ENCODE measurements at regions not wholly inside any gene's neighbourhood (a gene's known extent, or its start where the extent isn't known, plus 50 kb on each side); places are given as distances from the start of the nearest gene placed in this dataset.

GRCh38 chr5:60330236-60330635 is 369.7 kb downstream of the DEPDC1B start:
- no peak for ATAC-seq
- Histone ChIP-seq H3K9me3 (peaks cover 0 to 8% of the 10 kb centered on the region in 2 donors), H3K27me3 (no peaks in the 10 kb centered on the region), H3K4me1 (no peaks in the 10 kb centered on the region), H3K4me3 (no peak overlapping the region), H3K27ac (no peak overlapping the region), H3K36me3 (no peaks in the 10 kb centered on the region)
- TF ChIP-seq CTCF (IDR thresholded peaks at IDR 0.05): no peak
- intact Hi-C loops (cut with DNase I): no loop called here
- no peak for DNase-seq

GRCh38 chr5:60325870-60326269 is 374.1 kb downstream of the DEPDC1B start:
- no peak for ATAC-seq
- intact Hi-C loops (cut with DNase I): no loop called here
- no peak for DNase-seq
- Histone ChIP-seq H3K4me1 (no peaks in the 10 kb centered on the region), H3K4me3 (no peak overlapping the region), H3K27ac (no peak overlapping the region), H3K9me3 (peaks cover 0 to 13% of the 10 kb centered on the region in 2 donors), H3K36me3 (no peaks in the 10 kb centered on the region), H3K27me3 (no peaks in the 10 kb centered on the region)
- no peak for TF ChIP-seq CTCF (IDR thresholded peaks at IDR 0.05)

- DNase-seq: no peak
- ATAC-seq: no peak
- Histone ChIP-seq H3K4me3 (no peak overlapping the region), H3K27me3 (no peaks in the 10 kb centered on the region), H3K27ac (no peak overlapping the region), H3K4me1 (no peaks in the 10 kb centered on the region), H3K9me3 (peaks cover 0 to 19% of the 10 kb centered on the region in 2 donors), H3K36me3 (no peaks in the 10 kb centered on the region)
- intact Hi-C loops (cut with DNase I): no loop called here
- no peak for TF ChIP-seq CTCF (IDR thresholded peaks at IDR 0.05)
These were observed 376.4 kb downstream of the DEPDC1B start for GRCh38 chr5:60323596-60323995.

GRCh38 chr5:60312098-60312497 is 387.9 kb downstream of the DEPDC1B start:
- no peak for TF ChIP-seq CTCF (IDR thresholded peaks at IDR 0.05)
- no peak overlapping the region for H3K4me3 ChIP-seq
- DNase-seq (no peak), ATAC-seq (no peak)
- H3K36me3 ChIP-seq: no peaks in the 10 kb centered on the region
- H3K27ac ChIP-seq: no peak overlapping the region
- no peaks in the 10 kb centered on the region for H3K27me3 ChIP-seq
- H3K4me1 ChIP-seq: no peaks in the 10 kb centered on the region
- intact Hi-C loops (cut with DNase I): no loop called here
- H3K9me3 ChIP-seq: peaks cover 0 to 6% of the 10 kb centered on the region in 2 donors

- Histone ChIP-seq H3K4me1 (no peaks in the 10 kb centered on the region), H3K27me3 (no peaks in the 10 kb centered on the region), H3K36me3 (no peaks in the 10 kb centered on the region), H3K4me3 (no peak overlapping the region), H3K9me3 (peaks cover 0 to 9% of the 10 kb centered on the region in 2 donors), H3K27ac (no peak overlapping the region)
- TF ChIP-seq CTCF (IDR thresholded peaks at IDR 0.05): no peak
- intact Hi-C loops (cut with DNase I): no loop called here
- DNase-seq (no peak), ATAC-seq (no peak)
These were observed 400.0 kb downstream of the DEPDC1B start for GRCh38 chr5:60299944-60300343.

All from left lung (tissue), 4 donors.